ENCODE measurements at regions not wholly inside any gene's neighbourhood (a gene's known extent, or its start where the extent isn't known, plus 50 kb on each side); places are given as distances from the start of the nearest gene placed in this dataset.
"Not testable (repeated sequence)": the region's sequence is repeated elsewhere in the genome, so short reads cannot be mapped to it uniquely, and the experiment has no call there.

DNA sequence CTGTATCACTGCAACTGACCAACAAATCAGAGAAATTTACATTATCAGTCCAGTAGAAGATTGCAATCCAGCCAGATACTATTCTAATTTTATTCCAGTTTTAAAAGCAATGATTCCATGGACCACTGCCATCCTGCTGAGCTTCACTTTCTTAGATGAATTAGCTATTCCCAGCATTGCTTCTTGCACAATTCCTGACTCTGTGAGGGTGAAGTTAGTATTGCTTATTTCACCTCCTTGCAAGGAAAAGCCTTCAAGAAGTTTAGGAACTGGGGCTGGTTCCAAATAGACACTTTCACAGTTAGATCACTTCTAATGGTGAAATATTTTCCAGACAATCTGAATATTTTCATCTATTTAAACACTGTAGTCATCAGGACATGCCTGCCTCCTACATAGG lies 338.6 kb upstream of the TNC start:
- Mint-ChIP-seq H3K27ac (no peak overlapping the region), H3K9me3 (no peaks in the 10 kb centered on the region), H3K4me1 (ENCODE audit: low read depth) (no peaks in the 10 kb centered on the region), H3K36me3 (ENCODE audit: low read depth) (no peaks in the 10 kb centered on the region), H3K27me3 (peaks cover 9% of the 10 kb centered on the region), H3K4me3 (no peak overlapping the region)
- ATAC-seq (no peak), DNase-seq (no peak)
- intact Hi-C loops (cut with micrococcal nuclease), result no loop called here
- TF ChIP-seq, protein P1, sequence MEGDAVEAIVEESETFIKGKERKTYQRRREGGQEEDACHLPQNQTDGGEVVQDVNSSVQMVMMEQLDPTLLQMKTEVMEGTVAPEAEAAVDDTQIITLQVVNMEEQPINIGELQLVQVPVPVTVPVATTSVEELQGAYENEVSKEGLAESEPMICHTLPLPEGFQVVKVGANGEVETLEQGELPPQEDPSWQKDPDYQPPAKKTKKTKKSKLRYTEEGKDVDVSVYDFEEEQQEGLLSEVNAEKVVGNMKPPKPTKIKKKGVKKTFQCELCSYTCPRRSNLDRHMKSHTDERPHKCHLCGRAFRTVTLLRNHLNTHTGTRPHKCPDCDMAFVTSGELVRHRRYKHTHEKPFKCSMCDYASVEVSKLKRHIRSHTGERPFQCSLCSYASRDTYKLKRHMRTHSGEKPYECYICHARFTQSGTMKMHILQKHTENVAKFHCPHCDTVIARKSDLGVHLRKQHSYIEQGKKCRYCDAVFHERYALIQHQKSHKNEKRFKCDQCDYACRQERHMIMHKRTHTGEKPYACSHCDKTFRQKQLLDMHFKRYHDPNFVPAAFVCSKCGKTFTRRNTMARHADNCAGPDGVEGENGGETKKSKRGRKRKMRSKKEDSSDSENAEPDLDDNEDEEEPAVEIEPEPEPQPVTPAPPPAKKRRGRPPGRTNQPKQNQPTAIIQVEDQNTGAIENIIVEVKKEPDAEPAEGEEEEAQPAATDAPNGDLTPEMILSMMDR (IDR thresholded peaks at IDR 0.05), result no peak
- ChIA-PET POLR2A (no interaction called here), CTCF (no interaction called here)

DNA sequence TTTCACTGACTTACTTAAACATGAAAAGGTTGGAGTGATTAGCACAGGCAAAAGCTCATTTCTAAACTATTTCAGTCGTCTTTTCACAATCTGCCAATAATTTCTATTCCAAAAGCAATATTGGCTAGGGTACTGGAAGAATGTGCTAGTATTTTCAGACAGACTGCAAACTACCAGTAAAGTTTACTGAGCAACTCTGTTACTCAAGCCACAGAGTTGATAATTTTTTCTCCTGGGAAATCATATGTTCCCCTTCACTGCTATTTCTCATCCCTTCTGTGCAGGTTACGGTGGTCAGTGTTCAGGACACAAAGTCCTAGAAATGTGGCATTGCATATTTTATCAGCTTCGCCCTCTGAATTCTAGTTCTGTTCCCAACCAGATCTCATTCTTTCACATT lies 343.3 kb upstream of the TNC start:
- H3K4me3 Mint-ChIP-seq, result no peak overlapping the region
- H3K36me3 Mint-ChIP-seq (ENCODE audit: low read depth), result no peaks in the 10 kb centered on the region
- CTCF ChIA-PET, result no interaction called here
- no peaks in the 10 kb centered on the region for H3K9me3 Mint-ChIP-seq
- no peaks in the 10 kb centered on the region for H3K4me1 Mint-ChIP-seq (ENCODE audit: low read depth)
- no peak overlapping the region for H3K27ac Mint-ChIP-seq
- peaks cover 12% of the 10 kb centered on the region for H3K27me3 Mint-ChIP-seq
- POLR2A ChIA-PET, result no interaction called here
- intact Hi-C loops (cut with micrococcal nuclease), result no loop called here
- TF ChIP-seq, protein P1 (IDR thresholded peaks at IDR 0.05), result no peak
- DNase-seq (no peak), ATAC-seq (no peak)

DNA sequence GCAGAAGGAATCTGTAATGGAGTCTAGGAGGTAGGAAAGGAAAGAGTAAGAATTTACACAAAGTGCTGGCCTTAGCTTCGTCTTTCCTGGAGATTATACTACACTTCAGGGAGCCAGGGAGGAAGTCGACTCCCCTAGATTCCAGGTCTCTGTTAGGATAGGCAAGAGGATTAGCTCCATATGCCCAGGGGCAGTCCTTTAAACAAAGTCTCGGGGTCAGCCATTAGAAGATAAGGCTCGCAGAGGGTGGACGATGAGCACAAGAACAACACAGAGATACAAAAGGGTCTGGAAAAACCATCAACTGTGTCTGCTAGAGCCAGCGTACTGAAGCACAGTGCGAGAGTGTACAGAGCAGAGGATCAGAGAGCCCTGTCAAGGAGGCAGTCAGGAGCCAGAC lies 344.7 kb upstream of the TNC start:
- DNase-seq (no peak), ATAC-seq (no peak)
- Mint-ChIP-seq H3K4me1 (ENCODE audit: low read depth) (no peaks in the 10 kb centered on the region), H3K27ac (no peak overlapping the region), H3K9me3 (no peaks in the 10 kb centered on the region), H3K36me3 (ENCODE audit: low read depth) (no peaks in the 10 kb centered on the region), H3K27me3 (peaks cover 12% of the 10 kb centered on the region), H3K4me3 (no peak overlapping the region)
- ChIA-PET CTCF (interaction anchor here (0.9 kb wide), 1 partner anchor 25 kb away, joined by 3 read pairs; no protein-coding TSS in a partner anchor), POLR2A (no interaction called here)
- TF ChIP-seq, protein P1 (IDR thresholded peaks at IDR 0.05), result no peak
- intact Hi-C loops (cut with micrococcal nuclease), result no loop called here

DNA sequence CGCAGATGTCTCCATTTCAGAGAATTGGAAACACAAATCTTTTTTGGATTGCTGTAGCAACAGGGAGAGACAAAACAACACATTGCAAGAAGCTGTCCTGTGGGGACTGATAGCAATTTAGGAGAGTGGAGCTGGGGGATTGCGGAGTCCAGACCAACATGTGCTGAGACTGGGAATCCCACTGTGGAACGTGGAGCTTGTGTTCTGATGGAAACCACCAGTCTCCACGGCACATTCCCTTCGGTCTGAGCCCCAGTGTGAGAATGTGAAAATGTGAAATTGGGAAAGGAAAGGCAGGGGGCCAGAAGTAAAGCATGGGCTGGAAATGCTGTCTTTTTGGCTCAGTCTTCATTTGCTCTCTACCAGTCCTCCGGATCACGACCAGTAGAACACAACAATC lies 348.8 kb upstream of the TNC start:
- ChIA-PET CTCF (no interaction called here), POLR2A (no interaction called here)
- ATAC-seq, result no peak
- intact Hi-C loops (cut with micrococcal nuclease), result no loop called here
- Mint-ChIP-seq H3K36me3 (ENCODE audit: low read depth) (no peaks in the 10 kb centered on the region), H3K9me3 (no peaks in the 10 kb centered on the region), H3K27me3 (peaks cover 7% of the 10 kb centered on the region), H3K4me3 (no peak overlapping the region), H3K27ac (no peak overlapping the region), H3K4me1 (ENCODE audit: low read depth) (no peaks in the 10 kb centered on the region)
- TF ChIP-seq, protein P1 (IDR thresholded peaks at IDR 0.05), result no peak
- DNase-seq, result no peak

DNA sequence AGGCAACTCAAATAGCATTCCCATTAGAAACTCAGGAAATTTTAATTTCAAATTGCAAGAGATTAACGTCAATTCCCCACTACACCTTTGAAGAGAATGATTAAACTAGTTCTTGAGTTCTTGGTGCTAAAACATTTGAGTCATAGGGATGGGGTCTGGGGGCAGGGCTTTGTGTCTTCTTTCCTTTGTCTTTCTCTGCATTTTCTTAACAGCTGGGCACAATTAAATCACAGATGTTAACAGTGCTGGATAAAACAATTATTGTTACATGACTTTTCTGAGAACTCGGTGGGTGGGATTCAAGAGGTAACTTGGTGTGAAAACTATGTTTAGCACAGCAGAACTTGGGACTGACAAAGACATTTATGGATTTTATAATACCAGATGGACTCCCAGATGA lies 351.9 kb upstream of the TNC start:
- Mint-ChIP-seq H3K27me3 (peaks cover 3% of the 10 kb centered on the region), H3K4me1 (ENCODE audit: low read depth) (no peaks in the 10 kb centered on the region), H3K9me3 (no peaks in the 10 kb centered on the region), H3K27ac (no peak overlapping the region), H3K36me3 (ENCODE audit: low read depth) (no peaks in the 10 kb centered on the region), H3K4me3 (no peak overlapping the region)
- CTCF ChIA-PET, result no interaction called here
- TF ChIP-seq, protein P1 (IDR thresholded peaks at IDR 0.05), result no peak
- ATAC-seq (no peak), DNase-seq (no peak)
- intact Hi-C loops (cut with micrococcal nuclease), result no loop called here
- POLR2A ChIA-PET, result no interaction called here

DNA sequence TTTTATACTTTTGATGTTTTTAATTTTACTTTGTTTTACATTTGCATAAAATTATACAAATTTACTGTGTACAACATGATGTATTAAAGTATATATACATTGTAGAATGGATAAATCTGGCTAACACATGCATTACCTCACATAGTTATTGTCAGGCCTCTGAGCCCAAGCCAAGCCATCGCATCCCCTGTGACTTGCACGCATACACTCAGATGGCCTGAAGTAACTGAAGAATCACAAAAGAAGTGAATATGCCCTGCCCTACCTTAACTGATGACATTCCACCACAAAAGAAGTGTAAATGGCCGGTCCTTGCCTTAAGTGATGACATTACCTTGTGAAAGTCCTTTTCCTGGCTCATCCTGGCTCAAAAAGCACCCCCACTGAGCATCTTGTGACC lies 355.1 kb upstream of the TNC start:
- H3K4me3 Mint-ChIP-seq; ATAC-seq; intact Hi-C loops (cut with micrococcal nuclease); CTCF ChIA-PET; DNase-seq; H3K36me3 Mint-ChIP-seq (ENCODE audit: low read depth); H3K27ac Mint-ChIP-seq; H3K4me1 Mint-ChIP-seq (ENCODE audit: low read depth); POLR2A ChIA-PET; H3K27me3 Mint-ChIP-seq; H3K9me3 Mint-ChIP-seq: not testable (repeated sequence)

Data from activated CD8-positive, alpha-beta T cell treated with anti-CD3 and anti-CD28 coated beads for 36 hours (primary cell).